Hepatocyte (in vitro differentiated cells): ENCODE measurements at regions not wholly inside any gene's neighbourhood (a gene's known extent, or its start where the extent isn't known, plus 50 kb on each side); places are given as distances from the start of the nearest gene placed in this dataset.

Experiments used
- CTCF ChIP-seq: fragments of 200-600 bp; sonication (generic); IDR thresholded peaks from 2 replicates; pipeline ENCODE4 v1.5.1; 2016; ENCODE audit warnings: antibody characterized with exemption, mild to moderate bottlenecking; ENCODE audit not compliant: poor library complexity
- EZH2 ChIP-seq: fragments of 200-600 bp; sonication (generic); IDR thresholded peaks from 2 replicates; pipeline ENCODE4 v1.6.1; 2016; ENCODE audit warnings: antibody characterized with exemption, mild to moderate bottlenecking, borderline replicate concordance
- EZH2phosphoT487 ChIP-seq: fragments of 200-600 bp; sonication (generic); IDR thresholded peaks from one replicate; pipeline ENCODE4 v1.6.1; 2018; ENCODE audit warnings: antibody characterized with exemption, mild to moderate bottlenecking, low read depth, moderate library complexity; ENCODE audit not compliant: unreplicated experiment, severe bottlenecking

GRCh38 chr3:177553012-177553411 lies 355.7 kb upstream of the TBL1XR1 start:
- TF ChIP-seq CTCF (no peak), EZH2 (no peak), EZH2phosphoT487 (no peak)
